Fibroblast of villous mesenchyme (primary cell): ENCODE measurements at regions not wholly inside any gene's neighbourhood (a gene's known extent, or its start where the extent isn't known, plus 50 kb on each side); places are given as distances from the start of the nearest gene placed in this dataset.

ENCODE experiments used
- DNase-seq: peaks from one replicate; pipeline ENCODE4 v3.0.0-alpha.2; 2010; ENCODE audit warnings: low read depth
- H3K4me3 ChIP-seq: 2 replicates; pipeline ENCODE4 v1.5.1; 2011; ENCODE audit warnings: low read depth, mild to moderate bottlenecking, low read length
- CTCF ChIP-seq: IDR thresholded peaks from 2 replicates; pipeline ENCODE4 v1.5.1; 2012; ENCODE audit warnings: low read depth, mild to moderate bottlenecking, low read length; ENCODE audit not compliant: insufficient read depth

- H3K4me3 ChIP-seq: no peak overlapping the region
- TF ChIP-seq CTCF: no peak
- no peak for DNase-seq
Observed at GRCh38 chr4:112970903-112971302, 78.5 kb upstream of the ANK2 start.

GRCh38 chr4:112973750-112974251, 75.7 kb upstream of the ANK2 start:
- no peak for DNase-seq
- H3K4me3 ChIP-seq: no peak overlapping the region
- TF ChIP-seq CTCF: no peak

- DNase-seq: no peak
- H3K4me3 ChIP-seq: no peak overlapping the region
- TF ChIP-seq CTCF: no peak
Observed at GRCh38 chr4:112975567-112976355, 73.7 kb upstream of the ANK2 start.

GRCh38 chr4:112978691-112979472, 70.6 kb upstream of the ANK2 start:
- TF ChIP-seq CTCF: no peak
- H3K4me3 ChIP-seq: no peak overlapping the region
- DNase-seq: no peak

- DNase-seq: no peak
- no peak for TF ChIP-seq CTCF
- H3K4me3 ChIP-seq: no peak overlapping the region
Observed at GRCh38 chr4:112979881-112980421, 69.5 kb upstream of the ANK2 start.

GRCh38 chr4:112982680-112983079, 66.8 kb upstream of the ANK2 start:
- no peak overlapping the region for H3K4me3 ChIP-seq
- peak; percentile 15 for TF ChIP-seq CTCF
- peak; percentile 13 for DNase-seq
